Neural crest cell (in vitro differentiated cells): ENCODE measurements at regions not wholly inside any gene's neighbourhood (a gene's known extent, or its start where the extent isn't known, plus 50 kb on each side); places are given as distances from the start of the nearest gene placed in this dataset.

ENCODE experiments used
- DNase-seq: peaks from one replicate; pipeline ENCODE4 v3.0.0; 2021; ENCODE audit warnings: low read depth, mixed read lengths, low spot score
- H3K27ac Mint-ChIP-seq: one replicate; pipeline ENCODE4 v1.8.0; 2021; ENCODE audit warnings: mild to moderate bottlenecking, mixed read lengths; ENCODE audit not compliant: unreplicated experiment
- H3K27me3 Mint-ChIP-seq: 2 replicates; pipeline ENCODE4 v1.8.0; 2021; ENCODE audit warnings: low read depth, mild to moderate bottlenecking, mixed read lengths
- H3K36me3 Mint-ChIP-seq: 2 replicates; pipeline ENCODE4 v1.8.0; 2021; ENCODE audit warnings: low read depth, mild to moderate bottlenecking, mixed read lengths
- H3K4me1 Mint-ChIP-seq: 2 replicates; pipeline ENCODE4 v1.8.0; 2021; ENCODE audit warnings: mixed read lengths
- H3K4me3 Mint-ChIP-seq: one replicate; pipeline ENCODE4 v1.8.0; 2021; ENCODE audit warnings: mild to moderate bottlenecking, mixed read lengths
- H3K9me3 Mint-ChIP-seq: 2 replicates; pipeline ENCODE4 v1.8.0; 2021; ENCODE audit warnings: mixed read lengths
- CTCF ChIP-seq: fragments of 200-600 bp; sonication (generic); conservative IDR thresholded peaks from 2 replicates; pipeline ENCODE4 v1.5.0; 2021; ENCODE audit warnings: antibody characterized with exemption, mild to moderate bottlenecking

GRCh38 chr14:97290065-97290464 lies 492.9 kb downstream of the VRK1 start:
- Mint-ChIP-seq H3K27me3 (peaks cover 13% of the 10 kb centered on the region), H3K4me3 (no peak overlapping the region), H3K4me1 (no peaks in the 10 kb centered on the region), H3K9me3 (peaks cover 5% of the 10 kb centered on the region), H3K36me3 (no peaks in the 10 kb centered on the region), H3K27ac (no peak overlapping the region)
- TF ChIP-seq CTCF, result no peak
- DNase-seq, result no peak

- Mint-ChIP-seq H3K27me3 (peaks cover 10% of the 10 kb centered on the region), H3K4me3 (no peak overlapping the region), H3K27ac (no peak overlapping the region), H3K9me3 (peaks cover 5% of the 10 kb centered on the region), H3K4me1 (no peaks in the 10 kb centered on the region), H3K36me3 (no peaks in the 10 kb centered on the region)
- DNase-seq, result no peak
- no peak for TF ChIP-seq CTCF
Measured at GRCh38 chr14:97290977-97291376, 493.8 kb downstream of the VRK1 start.

- Mint-ChIP-seq H3K27me3 (peaks cover 10% of the 10 kb centered on the region), H3K4me1 (no peaks in the 10 kb centered on the region), H3K9me3 (no peaks in the 10 kb centered on the region), H3K4me3 (no peak overlapping the region), H3K36me3 (no peaks in the 10 kb centered on the region), H3K27ac (no peak overlapping the region)
- DNase-seq, result no peak
- TF ChIP-seq CTCF, result no peak
Measured at GRCh38 chr14:97293659-97294058, 496.5 kb downstream of the VRK1 start.

- no peak for TF ChIP-seq CTCF
- Mint-ChIP-seq H3K9me3 (no peaks in the 10 kb centered on the region), H3K4me1 (no peaks in the 10 kb centered on the region), H3K27ac (no peak overlapping the region), H3K36me3 (no peaks in the 10 kb centered on the region), H3K4me3 (no peak overlapping the region), H3K27me3 (peaks cover 10% of the 10 kb centered on the region)
- no peak for DNase-seq
Measured at GRCh38 chr14:97295108-97295710, 498.0 kb downstream of the VRK1 start.

GRCh38 chr14:97296176-97296575 lies 499.0 kb downstream of the VRK1 start:
- DNase-seq, result no peak

More at GRCh38 chr14:97296176-97296575, 499.0 kb downstream of the VRK1 start:
- H3K9me3 Mint-ChIP-seq, result no peaks in the 10 kb centered on the region
- TF ChIP-seq CTCF, result no peak
- peaks cover 13% of the 10 kb centered on the region for H3K27me3 Mint-ChIP-seq
- no peaks in the 10 kb centered on the region for H3K36me3 Mint-ChIP-seq
- no peak overlapping the region for H3K4me3 Mint-ChIP-seq
- no peak overlapping the region for H3K27ac Mint-ChIP-seq
- no peaks in the 10 kb centered on the region for H3K4me1 Mint-ChIP-seq
